MCF 10A (cell line): ENCODE measurements at regions not wholly inside any gene's neighbourhood (a gene's known extent, or its start where the extent isn't known, plus 50 kb on each side); places are given as distances from the start of the nearest gene placed in this dataset.
A peak's percentile ranks its signal among the peaks of the same experiment; 100 is the strongest.

Source experiments
- BruUV-seq: library from RNA; stranded (reverse); fragments of 400-500 nt; replicated peaks from 2 replicates; lab custom pipeline; 2021; lab: Mats Ljungman, UMichigan
- CTCF ChIA-PET: fragments of 300-600 bp; sonication (Branson Sonifier 250); formaldehyde crosslinking; extraction: SDS; loops from one replicate; lab custom pipeline; 2021; ENCODE audit warnings: antibody characterized with exemption, inconsistent platforms; lab: Yijun Ruan, JAX
- POLR2A ChIA-PET: fragments of 300-600, 350-650 bp; sonication (Branson Sonifier 250); formaldehyde crosslinking; extraction: SDS; loops from one replicate; lab custom pipeline; 2020; ENCODE audit warnings: antibody characterized with exemption, inconsistent platforms; lab: Yijun Ruan, JAX
- DNase-seq: peaks from one replicate; pipeline ENCODE4 v3.0.0-alpha.2; 2018; ENCODE audit not compliant: unreplicated experiment
- H3K27ac Mint-ChIP-seq: one replicate; pipeline ENCODE4 v1.8.0; 2022; ENCODE audit warnings: mild to moderate bottlenecking, low read depth, mixed read lengths; ENCODE audit not compliant: unreplicated experiment
- H3K27me3 Mint-ChIP-seq: one replicate; pipeline ENCODE4 v1.8.0; 2022; ENCODE audit warnings: mixed read lengths; ENCODE audit not compliant: insufficient read depth, unreplicated experiment
- H3K36me3 Mint-ChIP-seq: one replicate; pipeline ENCODE4 v1.8.0; 2022; ENCODE audit warnings: mild to moderate bottlenecking, moderate library complexity, mixed read lengths; ENCODE audit not compliant: insufficient read depth, unreplicated experiment
- H3K4me1 Mint-ChIP-seq: one replicate; pipeline ENCODE4 v1.8.0; 2022; ENCODE audit warnings: mixed read lengths; ENCODE audit not compliant: insufficient read depth, unreplicated experiment
- H3K4me3 Mint-ChIP-seq: one replicate; pipeline ENCODE4 v1.8.0; 2022; ENCODE audit warnings: mild to moderate bottlenecking, moderate library complexity, mixed read lengths; ENCODE audit not compliant: unreplicated experiment
- H3K9me3 Mint-ChIP-seq: one replicate; pipeline ENCODE4 v1.8.0; 2022; ENCODE audit warnings: mixed read lengths; ENCODE audit not compliant: unreplicated experiment
- intact Hi-C: fragments of 100-400 bp; cut with micrococcal nuclease; formaldehyde crosslinking; loops from 2 replicates; pipeline ENCODE4 v1.14.1; 2022
- TF ChIP-seq, protein P1 (sequence below): fragments of 200-600 bp; IDR thresholded peaks from one replicate; pipeline ENCODE4 v1.8.0; 2022; ENCODE audit warnings: antibody characterized with exemption, mild to moderate bottlenecking; ENCODE audit not compliant: unreplicated experiment

DNA sequence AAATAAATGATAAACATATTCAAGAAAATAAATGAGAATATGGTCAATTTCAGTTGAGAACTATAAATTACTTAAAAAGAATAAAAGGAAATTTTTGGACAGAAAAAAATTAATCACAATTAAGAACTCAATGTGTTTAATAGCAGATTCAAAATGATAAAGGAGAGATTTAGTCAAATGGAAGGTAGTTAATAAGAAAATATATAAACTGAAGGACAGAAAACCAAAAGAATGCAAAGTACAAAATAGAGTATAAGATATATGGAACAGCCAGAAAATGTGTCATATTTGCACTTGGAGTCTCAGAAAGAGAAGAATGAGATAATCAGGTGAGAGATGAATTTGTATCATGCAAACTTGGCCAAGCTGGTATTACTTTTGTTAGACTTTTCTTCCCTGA is 201.8 kb upstream of the ARID1B start:
- Mint-ChIP-seq H3K27ac (no peak overlapping the region), H3K27me3 (no peaks in the 10 kb centered on the region), H3K4me3 (no peak overlapping the region), H3K9me3 (peaks cover 34% of the 10 kb centered on the region), H3K4me1 (no peaks in the 10 kb centered on the region), H3K36me3 (peaks cover 6% of the 10 kb centered on the region)
- intact Hi-C loops, result no loop called here
- no peak for DNase-seq
- POLR2A ChIA-PET, result no interaction called here
- TF ChIP-seq, protein P1, sequence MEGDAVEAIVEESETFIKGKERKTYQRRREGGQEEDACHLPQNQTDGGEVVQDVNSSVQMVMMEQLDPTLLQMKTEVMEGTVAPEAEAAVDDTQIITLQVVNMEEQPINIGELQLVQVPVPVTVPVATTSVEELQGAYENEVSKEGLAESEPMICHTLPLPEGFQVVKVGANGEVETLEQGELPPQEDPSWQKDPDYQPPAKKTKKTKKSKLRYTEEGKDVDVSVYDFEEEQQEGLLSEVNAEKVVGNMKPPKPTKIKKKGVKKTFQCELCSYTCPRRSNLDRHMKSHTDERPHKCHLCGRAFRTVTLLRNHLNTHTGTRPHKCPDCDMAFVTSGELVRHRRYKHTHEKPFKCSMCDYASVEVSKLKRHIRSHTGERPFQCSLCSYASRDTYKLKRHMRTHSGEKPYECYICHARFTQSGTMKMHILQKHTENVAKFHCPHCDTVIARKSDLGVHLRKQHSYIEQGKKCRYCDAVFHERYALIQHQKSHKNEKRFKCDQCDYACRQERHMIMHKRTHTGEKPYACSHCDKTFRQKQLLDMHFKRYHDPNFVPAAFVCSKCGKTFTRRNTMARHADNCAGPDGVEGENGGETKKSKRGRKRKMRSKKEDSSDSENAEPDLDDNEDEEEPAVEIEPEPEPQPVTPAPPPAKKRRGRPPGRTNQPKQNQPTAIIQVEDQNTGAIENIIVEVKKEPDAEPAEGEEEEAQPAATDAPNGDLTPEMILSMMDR, result no peak
- no TSS peak for BruUV-seq
- CTCF ChIA-PET, result no interaction called here

DNA sequence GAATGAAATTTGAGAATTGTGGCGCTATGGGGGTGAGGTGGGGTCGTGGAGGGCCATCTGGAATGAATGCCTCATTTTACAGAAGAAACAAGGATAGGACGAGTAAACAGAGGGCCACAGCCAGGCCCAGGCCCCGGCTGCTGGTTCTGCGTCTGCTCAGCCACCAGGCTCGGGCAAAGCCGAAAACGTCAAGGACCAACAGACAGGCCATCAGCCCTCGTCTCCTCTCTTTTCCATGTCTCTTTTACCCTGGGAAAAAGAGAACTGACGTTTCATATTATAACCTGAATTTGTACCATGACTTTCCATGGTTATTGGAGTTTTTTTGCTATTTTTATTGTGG is 212.4 kb upstream of the ARID1B start:
- H3K27me3 Mint-ChIP-seq, result no peaks in the 10 kb centered on the region
- intact Hi-C loops, result loop anchor here (1.0 to 10.0 kb wide), 8 partner anchors 122 to 1237 kb away; no protein-coding TSS in a partner anchor
- POLR2A ChIA-PET, result interaction anchor here (0.9 kb wide), 2 partner anchors 227 to 1010 kb away, joined by 3 read pairs; no protein-coding TSS in a partner anchor
- H3K36me3 Mint-ChIP-seq, result no peaks in the 10 kb centered on the region
- no peaks in the 10 kb centered on the region for H3K4me1 Mint-ChIP-seq
- TF ChIP-seq, protein P1, result no peak
- H3K4me3 Mint-ChIP-seq, result no peak overlapping the region
- CTCF ChIA-PET, result interaction anchor here (0.6 to 1.6 kb wide), 9 partner anchors 11 to 739 kb away, joined by 3 to 4 read pairs (median 3); no protein-coding TSS in a partner anchor
- H3K9me3 Mint-ChIP-seq, result peaks cover 8% of the 10 kb centered on the region
- no TSS peak for BruUV-seq
- no peak overlapping the region for H3K27ac Mint-ChIP-seq
- no peak for DNase-seq

DNA sequence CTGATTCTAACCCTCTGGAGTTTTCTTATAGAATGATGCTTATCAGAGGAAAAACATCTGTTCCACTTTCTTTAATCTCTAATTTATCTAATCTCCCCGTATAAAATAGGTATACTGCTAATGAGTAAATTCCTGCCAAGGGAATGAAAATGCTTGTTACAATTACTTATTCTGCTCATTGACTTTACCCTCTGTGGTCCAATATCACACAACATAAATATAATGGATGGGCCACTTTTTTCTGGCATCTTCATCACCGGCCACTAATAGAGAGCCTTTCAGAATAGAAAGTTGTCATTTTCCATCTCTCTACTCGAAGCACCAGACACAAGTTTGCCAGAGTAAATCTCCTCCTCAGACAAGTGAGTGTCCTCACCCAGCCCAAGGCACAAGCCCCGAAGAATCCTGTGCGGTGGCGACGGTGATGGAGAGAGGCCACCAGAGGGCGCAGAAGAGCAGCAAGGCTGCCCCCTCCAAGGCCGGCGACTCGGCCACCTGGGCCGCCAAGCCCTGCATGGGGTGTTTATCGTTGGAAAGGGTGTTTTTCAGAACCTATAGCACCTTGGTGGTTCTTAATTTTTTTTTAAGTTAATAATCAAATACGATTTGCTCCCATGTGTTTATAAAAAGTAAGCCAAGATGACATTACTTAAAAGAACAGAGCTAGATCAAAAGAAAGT is 212.9 kb upstream of the ARID1B start:
- no TSS peak for BruUV-seq
- peak; percentile 65 for DNase-seq
- Mint-ChIP-seq H3K4me1 (no peaks in the 10 kb centered on the region), H3K4me3 (no peak overlapping the region), H3K9me3 (peaks cover 13% of the 10 kb centered on the region), H3K27ac (no peak overlapping the region), H3K36me3 (no peaks in the 10 kb centered on the region), H3K27me3 (no peaks in the 10 kb centered on the region)
- TF ChIP-seq, protein P1, result peak; percentile 90
- CTCF ChIA-PET, result interaction anchor here (0.6 to 1.6 kb wide), 12 partner anchors 10 to 739 kb away, joined by 3 to 4 read pairs (median 3); no protein-coding TSS in a partner anchor
- POLR2A ChIA-PET, result interaction anchor here (0.9 kb wide), 2 partner anchors 227 to 1009 kb away, joined by 3 read pairs; no protein-coding TSS in a partner anchor
- intact Hi-C loops, result loop anchor here (1.0 to 10.0 kb wide), 8 partner anchors 122 to 1237 kb away; no protein-coding TSS in a partner anchor

DNA sequence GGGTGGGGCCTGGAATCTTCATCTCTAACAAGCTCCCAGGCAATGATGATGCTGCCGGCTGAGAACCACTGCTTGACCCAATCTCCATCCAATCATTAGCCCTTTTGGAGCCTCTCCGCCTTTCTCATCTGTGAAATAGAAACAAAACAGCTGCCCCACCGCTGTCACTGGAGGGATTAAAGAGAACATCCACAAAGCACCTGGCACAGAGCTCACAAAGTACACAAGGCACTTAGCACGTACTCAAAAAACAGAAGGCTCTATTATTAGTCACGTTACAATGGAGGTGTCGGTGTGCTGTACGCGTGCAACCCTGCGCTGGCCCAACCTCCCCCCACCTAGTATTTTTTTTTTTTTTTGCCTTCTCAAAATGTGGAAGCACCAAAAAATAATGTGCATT is 213.5 kb upstream of the ARID1B start:
- POLR2A ChIA-PET, result no interaction called here
- CTCF ChIA-PET, result interaction anchor here (0.6 to 1.6 kb wide), 6 partner anchors 27 to 653 kb away, joined by 3 to 4 read pairs (median 4); no protein-coding TSS in a partner anchor
- peaks cover 14% of the 10 kb centered on the region for H3K9me3 Mint-ChIP-seq
- H3K4me1 Mint-ChIP-seq, result no peaks in the 10 kb centered on the region
- TF ChIP-seq, protein P1, result no peak
- no peak for DNase-seq
- no peaks in the 10 kb centered on the region for H3K27me3 Mint-ChIP-seq
- H3K27ac Mint-ChIP-seq, result no peak overlapping the region
- H3K4me3 Mint-ChIP-seq, result no peak overlapping the region
- no peaks in the 10 kb centered on the region for H3K36me3 Mint-ChIP-seq
- intact Hi-C loops, result loop anchor here (1.0 to 10.0 kb wide), 8 partner anchors 123 to 1236 kb away; no protein-coding TSS in a partner anchor
- BruUV-seq, result no TSS peak
